H9 (cell line): ENCODE measurements at regions not wholly inside any gene's neighbourhood (a gene's known extent, or its start where the extent isn't known, plus 50 kb on each side); places are given as distances from the start of the nearest gene placed in this dataset.

ENCODE experiments used
- DNase-seq: peaks from one replicate; pipeline ENCODE4 v3.0.0-alpha.2; 2017
- H2AFZ ChIP-seq: one replicate; pipeline ENCODE4 v1.6.1; 2013; ENCODE audit warnings: mild to moderate bottlenecking, low read length, control low read depth, moderate library complexity
- H2AK5ac ChIP-seq: 2 replicates; pipeline ENCODE4 v1.6.1; 2013; ENCODE audit warnings: low read length, control low read depth, mixed read lengths; ENCODE audit not compliant: insufficient read length
- H2BK120ac ChIP-seq: one replicate; pipeline ENCODE4 v1.6.1; 2013; ENCODE audit warnings: low read depth, mild to moderate bottlenecking, low read length, control low read depth, inconsistent platforms; ENCODE audit not compliant: poor library complexity, severe bottlenecking
- H2BK12ac ChIP-seq: 2 replicates; pipeline ENCODE4 v1.6.1; 2013; ENCODE audit warnings: low read length, control low read depth, mixed read lengths, low read depth; ENCODE audit not compliant: insufficient read length
- H2BK15ac ChIP-seq: 2 replicates; pipeline ENCODE4 v1.6.1; 2013; ENCODE audit warnings: low read depth, low read length, control low read depth
- H2BK20ac ChIP-seq: one replicate; pipeline ENCODE4 v1.6.1; 2013; ENCODE audit warnings: low read depth, mild to moderate bottlenecking, low read length, control low read depth, inconsistent platforms; ENCODE audit not compliant: poor library complexity, severe bottlenecking
- H2BK5ac ChIP-seq: 2 replicates; pipeline ENCODE4 v1.6.1; 2013; ENCODE audit warnings: low read length, control low read depth, mixed read lengths; ENCODE audit not compliant: insufficient read length
- H3K14ac ChIP-seq: 2 replicates; pipeline ENCODE4 v1.6.1; 2013; ENCODE audit warnings: low read length, control low read depth; ENCODE audit not compliant: insufficient read depth
- H3K18ac ChIP-seq: 2 replicates; pipeline ENCODE4 v1.6.1; 2013; ENCODE audit warnings: low read depth, mild to moderate bottlenecking, mixed read lengths, low read length, control low read depth; ENCODE audit not compliant: insufficient read length
- H3K23ac ChIP-seq: 2 replicates; pipeline ENCODE4 v1.6.1; 2013; ENCODE audit warnings: low read length, control low read depth, mixed read lengths, low read depth; ENCODE audit not compliant: insufficient read length
- H3K23me2 ChIP-seq: 2 replicates; pipeline ENCODE4 v1.6.1; 2013; ENCODE audit warnings: low read depth, mild to moderate bottlenecking, mixed read lengths, low read length, control low read depth; ENCODE audit not compliant: insufficient read length, poor library complexity, severe bottlenecking
- H3K27ac ChIP-seq: 2 replicates; pipeline ENCODE4 v1.5.1; 2013; ENCODE audit warnings: low read length, control low read depth, mixed read lengths, low read depth; ENCODE audit not compliant: insufficient read length
- H3K27me3 ChIP-seq: 2 replicates; pipeline ENCODE4 v1.6.1; 2013; ENCODE audit warnings: low read length, control low read depth, inconsistent platforms; ENCODE audit not compliant: insufficient read depth
- H3K4ac ChIP-seq: 2 replicates; pipeline ENCODE4 v1.6.1; 2013; ENCODE audit warnings: low read depth, mild to moderate bottlenecking, control low read depth, inconsistent platforms, low read length, moderate library complexity
- H3K4me1 ChIP-seq: 2 replicates; pipeline ENCODE4 v1.6.1; 2013; ENCODE audit warnings: low read length, control low read depth, inconsistent platforms; ENCODE audit not compliant: insufficient read depth
- H3K4me2 ChIP-seq: 2 replicates; pipeline ENCODE4 v1.6.1; 2013; ENCODE audit warnings: low read length, control low read depth, mixed read lengths; ENCODE audit not compliant: insufficient read length, insufficient read depth
- H3K56ac ChIP-seq: 2 replicates; pipeline ENCODE4 v1.6.1; 2013; ENCODE audit warnings: low read depth, mild to moderate bottlenecking, mixed read lengths, low read length, control low read depth; ENCODE audit not compliant: insufficient read length
- H3K79me1 ChIP-seq: 2 replicates; pipeline ENCODE4 v1.6.1; 2013; ENCODE audit warnings: low read depth, mild to moderate bottlenecking, moderate library complexity, low read length, control low read depth, inconsistent platforms; ENCODE audit not compliant: insufficient read depth, poor library complexity, severe bottlenecking
- H3K79me2 ChIP-seq: 2 replicates; pipeline ENCODE4 v1.6.1; 2013; ENCODE audit warnings: low read length, control low read depth, inconsistent platforms; ENCODE audit not compliant: insufficient read depth
- H3K9ac ChIP-seq: 2 replicates; pipeline ENCODE4 v1.6.1; 2013; ENCODE audit warnings: low read length, control low read depth, mixed read lengths; ENCODE audit not compliant: insufficient read length; ENCODE audit errors: extremely low read depth
- H3K9me3 ChIP-seq: one replicate; pipeline ENCODE4 v1.6.1; 2013; ENCODE audit warnings: low read depth, low read length, inconsistent platforms; ENCODE audit not compliant: control insufficient read depth
- H3T11ph ChIP-seq: one replicate; pipeline ENCODE4 v1.6.1; 2013; ENCODE audit warnings: mild to moderate bottlenecking, low read length, control low read depth, inconsistent platforms
- H4K20me1 ChIP-seq: one replicate; pipeline ENCODE4 v1.6.1; 2013; ENCODE audit not compliant: control insufficient read depth, insufficient read length, insufficient read depth
- H4K5ac ChIP-seq: 2 replicates; pipeline ENCODE4 v1.6.1; 2013; ENCODE audit warnings: low read depth, mild to moderate bottlenecking, mixed read lengths, low read length, control low read depth; ENCODE audit not compliant: insufficient read length
- H4K8ac ChIP-seq: replicated peaks from 2 replicates; pipeline ENCODE4 v1.6.1; 2013; ENCODE audit warnings: low read length, control low read depth, mixed read lengths, low read depth; ENCODE audit not compliant: insufficient read length
- H4K91ac ChIP-seq: 2 replicates; pipeline ENCODE4 v1.6.1; 2013; ENCODE audit warnings: low read depth, mild to moderate bottlenecking, moderate library complexity, mixed read lengths, low read length, control low read depth; ENCODE audit not compliant: insufficient read length
- H3K27ac Mint-ChIP-seq, 3 experiments: 2 replicates in 2 of 3; 3 replicates in 1 of 3; pipeline ENCODE4 v1.8.0; 2020 to 2021; ENCODE audit warnings: mixed read lengths in 3 of 3, mild to moderate bottlenecking in 1 of 3, moderate library complexity in 1 of 3
- H3K27me3 Mint-ChIP-seq: 2 replicates; pipeline ENCODE4 v1.8.0; 2021; ENCODE audit warnings: low read depth, mild to moderate bottlenecking, moderate library complexity, mixed read lengths
- H3K36me3 Mint-ChIP-seq, 3 experiments: 2 replicates in 2 of 3; 3 replicates in 1 of 3; pipeline ENCODE4 v1.8.0; 2020 to 2021; ENCODE audit warnings: low read depth in 3 of 3, mixed read lengths in 3 of 3; ENCODE audit not compliant: insufficient read depth in 1 of 3
- H3K4me1 Mint-ChIP-seq, 2 experiments: 2 replicates each; pipeline ENCODE4 v1.8.0; 2020; ENCODE audit warnings: mixed read lengths in 2 of 2
- H3K4me3 Mint-ChIP-seq, 2 experiments: 2 replicates in 1 of 2; 3 replicates in 1 of 2; pipeline ENCODE4 v1.8.0; 2020 to 2021; ENCODE audit warnings: mild to moderate bottlenecking in 2 of 2, mixed read lengths in 2 of 2, moderate library complexity in 1 of 2
- H3K9me3 Mint-ChIP-seq, 2 experiments: 2 replicates in 1 of 2; 3 replicates in 1 of 2; pipeline ENCODE4 v1.8.0; 2020; ENCODE audit warnings: mild to moderate bottlenecking in 2 of 2, mixed read lengths in 2 of 2, moderate library complexity in 1 of 2
- CTCF ChIP-seq: fragments of 200-600 bp; sonication (generic); conservative IDR thresholded peaks from 3 replicates; pipeline ENCODE4 v1.8.0; 2021; ENCODE audit warnings: antibody characterized with exemption, mild to moderate bottlenecking
- WGBS: extraction: QIAGEN DNeasy Blood & Tissue Kit; methylation state at CpG from one replicate; pipeline ENCODE4 v1.1.7; 2013; ENCODE audit warnings: missing lambda C conversion rate, low lambda C conversion rate, mixed read lengths; ENCODE audit not compliant: insufficient read length; ENCODE audit errors: extremely low coverage; 5-methylcytosine and 5-hydroxymethylcytosine counted together

GRCh38 chr3:35537265-35537664 lies 102.1 kb upstream of the ARPP21 start:
- no peak overlapping the region for H3K4me3 Mint-ChIP-seq
- H3K79me2 ChIP-seq: no peaks in the 10 kb centered on the region
- no peak overlapping the region for H3K27ac Mint-ChIP-seq
- no peak overlapping the region for H3K23ac ChIP-seq
- no peaks in the 10 kb centered on the region for H3K9me3 Mint-ChIP-seq
- H2BK20ac ChIP-seq: no peak overlapping the region
- no peak overlapping the region for H2BK12ac ChIP-seq
- H3K27me3 Mint-ChIP-seq: no peaks in the 10 kb centered on the region
- H3K14ac ChIP-seq: no peak overlapping the region
- H3K56ac ChIP-seq: no peak overlapping the region
- H4K20me1 ChIP-seq: no peaks in the 10 kb centered on the region
- DNase-seq: no peak
- H2BK5ac ChIP-seq: no peak overlapping the region
- H4K8ac ChIP-seq: no peak overlapping the region
- no peak overlapping the region for H4K5ac ChIP-seq
- no CpG with 5 or more reads among the region's 1 CpG for WGBS
- no peak overlapping the region for H2AK5ac ChIP-seq
- H3K4me1 ChIP-seq: no peaks in the 10 kb centered on the region
- H2BK15ac ChIP-seq: no peak overlapping the region
- H3K79me1 ChIP-seq: no peaks in the 10 kb centered on the region
- H3K27me3 ChIP-seq: no peaks in the 10 kb centered on the region
- H3K4me2 ChIP-seq: no peak overlapping the region
- no peak overlapping the region for H3T11ph ChIP-seq
- H3K4ac ChIP-seq: no peak overlapping the region
- TF ChIP-seq CTCF: no peak
- H3K27ac ChIP-seq: no peak overlapping the region
- H3K23me2 ChIP-seq: no peaks in the 10 kb centered on the region
- no peak overlapping the region for H3K9ac ChIP-seq
- peaks cover 0 to 3% of the 10 kb centered on the region in 2 experiments; a peak in 1 of 4 replicates for H3K4me1 Mint-ChIP-seq
- no peak overlapping the region for H2AFZ ChIP-seq
- no peak overlapping the region for H4K91ac ChIP-seq
- H3K9me3 ChIP-seq: no peaks in the 10 kb centered on the region
- no peak overlapping the region for H2BK120ac ChIP-seq
- H3K18ac ChIP-seq: no peak overlapping the region
- H3K36me3 Mint-ChIP-seq: no peaks in the 10 kb centered on the region
